NCI-H1092 treated with DMSO at 0.1 percent for 48 hours (cell line): ENCODE measurements at regions not wholly inside any gene's neighbourhood (a gene's known extent, or its start where the extent isn't known, plus 50 kb on each side); places are given as distances from the start of the nearest gene placed in this dataset.

ENCODE experiments used
- DNase-seq: peaks from one replicate; lab custom pipeline; 2025; lab: John Stamatoyannopoulos, UW

DNA sequence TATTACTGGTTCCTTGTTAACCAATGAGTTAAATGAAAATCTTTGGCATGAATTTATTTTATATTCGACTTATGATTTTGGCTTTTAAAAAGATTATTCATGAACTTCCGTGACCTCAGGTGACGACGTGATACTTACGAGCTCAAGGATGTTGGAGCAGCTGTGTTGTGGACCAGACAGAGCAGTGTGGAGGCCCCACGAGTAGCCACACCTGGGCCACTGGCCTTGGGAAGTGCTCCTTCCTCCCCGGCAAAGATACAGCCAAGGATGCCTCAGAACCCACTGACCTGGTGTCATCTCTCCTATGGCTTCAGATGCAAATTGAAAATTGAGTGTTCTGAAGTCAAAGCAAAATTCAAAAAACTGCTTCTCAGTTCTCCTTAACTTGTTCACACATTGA lies 147.5 kb upstream of the PPP2R2D start:
- DNase-seq, result no peak

DNA sequence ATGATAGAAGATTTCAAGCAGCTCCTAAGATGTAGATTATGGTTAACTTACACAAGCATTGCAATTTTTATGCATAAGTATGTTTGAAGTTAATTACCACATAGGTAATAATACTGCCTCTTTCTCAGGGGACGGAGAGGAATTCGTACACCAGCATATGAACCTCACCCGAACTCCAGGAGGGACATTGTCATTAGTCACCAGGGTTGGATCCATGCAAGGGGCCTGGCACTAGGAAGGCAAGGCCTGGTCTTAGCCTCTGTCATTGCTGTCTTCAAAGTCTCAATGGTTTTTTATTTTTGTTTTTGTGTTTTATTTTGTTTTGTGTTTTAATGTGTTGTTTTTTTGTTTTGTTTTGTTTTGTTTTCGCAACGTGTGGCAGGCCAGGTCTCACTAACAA lies 145.6 kb upstream of the PPP2R2D start:
- no peak for DNase-seq

DNA sequence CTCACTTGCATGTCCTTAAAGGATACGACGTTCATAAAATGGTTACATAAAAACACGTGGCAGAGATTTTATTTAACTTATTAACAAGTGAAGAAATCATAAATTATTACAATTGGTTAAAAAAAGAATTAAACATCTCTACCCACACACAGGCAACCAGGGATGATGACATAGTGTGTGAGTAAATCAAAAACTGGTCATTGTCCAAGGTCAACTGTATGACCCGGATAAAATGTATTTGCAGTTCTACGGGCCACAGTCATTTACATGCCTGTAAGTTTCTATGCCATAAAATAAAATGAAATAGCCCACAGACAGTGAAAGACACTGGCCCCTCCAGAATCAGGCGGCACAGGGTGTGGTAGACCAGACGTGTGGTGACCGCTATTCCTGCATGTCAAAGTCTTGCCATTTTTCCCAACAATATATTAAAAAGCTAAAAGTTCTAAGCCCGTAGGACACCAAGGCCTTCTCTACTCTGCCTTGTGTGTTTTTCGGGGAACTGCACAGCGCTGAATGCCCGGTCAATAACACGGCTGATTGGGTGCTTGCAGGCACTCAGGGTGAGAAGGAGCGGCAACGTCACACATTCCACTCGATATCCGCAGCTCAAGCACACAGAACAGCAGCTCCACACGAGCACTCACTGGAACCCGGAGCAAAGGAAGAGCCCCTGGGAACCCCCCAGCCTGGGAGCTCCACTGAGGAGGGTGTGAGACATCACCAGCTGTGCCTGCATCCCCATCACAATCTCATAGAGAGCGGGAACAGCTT lies 143.3 kb upstream of the PPP2R2D start:
- no peak for DNase-seq

DNA sequence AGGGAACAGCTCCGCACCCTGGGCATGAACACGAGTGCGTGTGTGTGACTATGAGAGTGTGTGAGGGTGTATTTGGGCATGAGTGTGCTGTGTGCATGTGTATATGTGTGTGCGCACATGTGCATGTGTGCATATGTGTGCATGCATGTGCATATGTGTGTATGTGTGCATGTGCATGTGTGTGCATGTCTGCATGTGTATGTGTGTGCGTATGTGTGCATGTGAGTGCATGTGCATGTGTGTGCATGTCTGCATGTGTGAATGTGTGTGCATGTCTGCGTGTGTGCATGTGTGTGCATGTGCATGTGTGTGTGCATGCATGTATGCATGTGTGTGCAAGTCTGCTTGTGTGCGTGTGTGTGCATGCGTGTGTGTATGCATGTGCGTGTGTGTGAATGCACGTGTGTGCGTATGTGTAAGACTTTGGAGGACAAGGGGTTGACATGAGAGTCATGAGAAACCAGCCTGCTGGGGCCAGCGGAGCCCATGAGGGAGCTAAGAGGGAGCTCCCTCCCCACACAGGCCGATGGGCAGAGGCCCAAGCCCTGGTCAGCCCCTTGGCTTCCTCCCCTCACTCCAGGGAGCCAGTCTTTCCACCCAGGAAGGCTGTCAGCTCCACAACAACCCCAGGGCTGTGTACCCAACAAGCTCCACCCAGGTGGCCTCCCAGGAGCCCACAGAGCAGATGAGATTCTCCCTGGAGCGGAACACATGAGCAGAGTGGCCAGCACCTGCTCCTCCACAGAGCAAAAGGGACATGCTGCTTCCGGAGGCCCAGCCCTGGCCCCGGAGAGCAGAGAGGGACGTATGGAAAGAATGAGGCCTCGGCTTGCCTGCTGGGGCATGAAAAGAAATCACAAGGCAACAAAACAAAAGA lies 142.5 kb upstream of the PPP2R2D start:
- DNase-seq, result peak; percentile 11

DNA sequence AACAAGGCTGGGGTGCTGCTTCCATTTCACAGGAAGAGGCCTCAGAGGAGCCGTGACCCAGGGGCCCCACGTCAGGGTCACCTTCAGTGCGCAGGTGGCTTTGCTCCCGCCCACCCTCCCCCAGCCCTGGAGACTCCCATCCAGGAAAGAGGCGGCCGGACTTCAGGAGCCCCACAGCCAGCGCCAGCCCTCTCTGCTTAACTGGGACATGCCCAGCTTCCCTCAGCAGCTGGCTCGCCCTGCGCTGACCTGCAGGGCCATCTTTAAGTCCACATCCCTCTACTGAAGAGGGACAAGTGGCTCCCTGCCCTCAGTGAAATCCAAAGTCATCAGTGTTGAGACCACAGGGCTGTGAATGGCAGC lies 141.9 kb upstream of the PPP2R2D start:
- DNase-seq, result no peak

DNA sequence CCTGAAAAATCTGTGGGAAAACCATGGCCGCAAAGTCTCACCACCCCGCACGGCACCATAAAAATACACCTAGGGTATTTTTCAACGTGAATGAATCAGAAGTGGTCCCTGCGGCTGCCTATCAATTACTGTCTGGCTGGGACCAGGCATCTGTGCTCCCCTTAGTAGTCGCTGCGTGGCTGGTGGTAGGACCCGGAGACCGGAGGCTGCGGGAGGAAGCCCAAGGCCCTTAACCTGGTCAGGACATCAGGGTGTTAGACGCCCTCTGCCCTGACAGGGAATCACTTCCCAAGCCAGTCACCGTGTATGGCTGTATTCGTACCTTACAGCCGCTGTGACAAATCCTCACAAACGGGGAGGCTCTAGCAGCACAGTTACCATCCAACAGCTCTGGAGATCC lies 141.5 kb upstream of the PPP2R2D start:
- DNase-seq, result no peak

DNA sequence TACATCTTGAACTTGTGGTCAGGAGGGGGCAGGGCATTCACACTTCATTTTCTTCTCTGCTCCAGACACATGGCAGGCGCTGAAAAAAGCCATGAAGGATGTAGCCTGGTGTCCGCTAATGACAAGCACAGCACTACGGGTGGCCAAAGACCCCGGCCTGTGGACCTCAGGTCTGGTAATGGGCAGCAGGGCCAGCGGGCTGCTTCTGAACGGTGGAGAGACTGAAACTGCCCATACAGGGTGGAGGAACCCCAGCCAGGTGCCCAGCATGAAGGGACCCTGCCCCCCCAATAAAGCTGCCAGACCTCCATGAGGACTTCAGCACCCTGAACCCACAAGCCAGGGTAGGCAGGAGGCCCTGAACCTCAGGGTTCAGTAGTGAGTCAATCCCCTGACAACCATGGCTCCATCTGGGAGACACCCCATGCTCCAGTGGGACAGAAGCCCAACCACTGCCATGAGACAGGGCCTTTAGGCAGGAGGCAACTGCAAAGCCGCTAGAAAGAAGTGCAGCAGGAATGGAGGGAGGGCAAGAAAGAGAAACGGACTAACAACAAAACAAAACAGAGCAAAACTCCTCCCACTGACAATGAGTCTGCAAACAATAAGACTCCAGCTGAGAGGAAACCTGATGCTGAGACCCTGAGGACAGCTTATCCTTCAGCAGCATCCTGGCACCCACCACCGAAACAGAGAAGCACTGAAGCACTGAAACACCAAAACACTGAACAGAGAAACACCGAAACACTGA lies 140.2 kb upstream of the PPP2R2D start:
- no peak for DNase-seq

DNA sequence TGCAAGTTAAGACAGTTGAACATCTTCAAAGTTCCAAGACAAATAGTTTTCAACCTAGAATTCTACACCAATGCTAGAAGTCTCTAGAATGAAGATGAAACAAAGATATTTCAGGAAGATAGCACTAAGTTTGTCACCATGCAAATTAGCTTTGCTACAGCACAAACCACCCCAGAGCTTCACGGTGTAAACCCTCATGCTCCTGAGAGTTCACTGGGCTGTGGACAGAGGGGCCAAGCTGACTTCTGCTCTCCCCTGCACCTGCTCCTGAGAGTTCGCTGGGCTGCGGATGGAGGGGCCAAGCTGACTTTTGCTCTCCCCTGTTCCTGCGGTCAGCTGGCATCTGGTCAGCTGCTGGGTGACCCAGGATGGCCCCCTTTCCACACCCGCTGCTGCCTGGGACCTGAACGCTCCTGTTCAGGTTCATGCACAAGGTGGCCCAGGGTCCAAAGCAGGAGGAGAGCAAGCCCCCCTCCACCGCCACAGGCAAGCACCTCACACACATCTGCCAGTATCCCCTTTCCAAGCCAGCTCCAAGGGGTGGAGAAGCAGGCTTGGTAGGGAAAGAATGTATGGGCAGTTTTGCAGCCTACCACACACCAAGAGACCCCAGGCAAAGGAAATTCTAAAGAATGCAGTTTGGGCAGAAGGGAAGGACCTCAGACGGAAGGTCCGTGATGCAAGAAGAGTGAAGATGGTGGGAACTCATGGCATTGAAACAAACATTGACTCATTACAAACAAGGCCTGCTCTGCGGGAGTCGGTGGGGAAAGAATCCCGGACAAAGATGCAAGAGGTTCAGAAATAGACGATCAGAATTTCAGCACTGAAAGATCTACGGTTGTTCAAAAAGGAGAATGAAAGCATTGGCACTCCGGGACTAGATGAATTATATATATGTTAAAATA lies 137.8 kb upstream of the PPP2R2D start:
- no peak for DNase-seq

DNA sequence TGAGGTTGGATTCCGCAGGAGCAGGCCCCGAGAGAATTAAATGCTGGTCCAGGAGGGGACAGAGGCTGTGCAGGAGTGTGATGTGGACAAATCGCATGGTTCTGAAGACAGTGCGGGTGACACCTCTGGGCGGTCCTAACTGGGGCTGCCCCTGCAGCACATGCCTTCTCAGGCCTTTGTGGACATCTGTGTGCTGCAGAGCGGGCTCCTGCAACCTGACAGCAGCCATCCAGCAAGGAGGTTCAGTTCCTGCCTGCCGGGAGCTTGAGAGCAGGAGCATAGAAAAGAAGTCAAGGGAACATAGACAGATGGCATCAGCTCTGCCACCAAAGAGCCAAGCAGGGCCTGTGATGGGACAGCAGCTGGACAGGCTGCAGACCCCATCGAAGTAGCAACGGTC lies 135.9 kb upstream of the PPP2R2D start:
- DNase-seq, result no peak

DNA sequence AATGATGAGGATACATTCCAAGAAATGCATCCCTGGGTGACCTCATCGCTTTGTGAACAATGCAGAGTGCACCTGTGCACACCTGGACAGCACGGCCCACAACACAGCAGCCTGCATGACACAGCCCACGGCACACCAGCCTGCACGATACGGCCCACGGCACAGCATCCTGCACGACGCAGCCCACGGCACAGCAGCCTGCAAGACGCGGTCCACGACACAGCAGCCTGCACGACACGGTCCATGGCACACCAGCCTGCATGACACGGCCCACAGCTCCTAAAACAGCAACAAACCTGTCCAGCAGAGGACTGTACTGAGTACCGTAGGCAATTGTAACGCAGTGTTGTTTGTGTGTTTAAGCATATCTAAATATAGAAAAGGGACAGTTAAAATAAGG lies 134.7 kb upstream of the PPP2R2D start:
- DNase-seq, result no peak

DNA sequence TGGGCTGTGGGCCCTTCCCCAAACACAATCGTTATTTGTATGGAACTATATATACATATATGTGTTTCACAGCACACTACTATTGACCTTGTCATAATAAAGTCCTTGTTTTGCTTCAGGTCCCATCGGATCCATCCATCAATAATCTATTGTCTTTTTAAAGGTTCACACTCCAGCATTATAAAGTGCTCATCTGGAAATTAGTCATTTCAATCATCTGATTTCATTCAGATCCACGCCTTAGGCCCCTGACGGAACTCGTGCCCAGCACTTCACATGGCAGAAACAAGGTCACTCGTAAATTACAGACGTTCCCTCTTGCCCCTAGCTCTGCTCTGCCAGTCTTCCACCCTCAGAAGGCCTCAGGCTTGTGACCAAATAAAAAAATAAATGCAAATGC lies 133.1 kb upstream of the PPP2R2D start:
- DNase-seq, result no peak

DNA sequence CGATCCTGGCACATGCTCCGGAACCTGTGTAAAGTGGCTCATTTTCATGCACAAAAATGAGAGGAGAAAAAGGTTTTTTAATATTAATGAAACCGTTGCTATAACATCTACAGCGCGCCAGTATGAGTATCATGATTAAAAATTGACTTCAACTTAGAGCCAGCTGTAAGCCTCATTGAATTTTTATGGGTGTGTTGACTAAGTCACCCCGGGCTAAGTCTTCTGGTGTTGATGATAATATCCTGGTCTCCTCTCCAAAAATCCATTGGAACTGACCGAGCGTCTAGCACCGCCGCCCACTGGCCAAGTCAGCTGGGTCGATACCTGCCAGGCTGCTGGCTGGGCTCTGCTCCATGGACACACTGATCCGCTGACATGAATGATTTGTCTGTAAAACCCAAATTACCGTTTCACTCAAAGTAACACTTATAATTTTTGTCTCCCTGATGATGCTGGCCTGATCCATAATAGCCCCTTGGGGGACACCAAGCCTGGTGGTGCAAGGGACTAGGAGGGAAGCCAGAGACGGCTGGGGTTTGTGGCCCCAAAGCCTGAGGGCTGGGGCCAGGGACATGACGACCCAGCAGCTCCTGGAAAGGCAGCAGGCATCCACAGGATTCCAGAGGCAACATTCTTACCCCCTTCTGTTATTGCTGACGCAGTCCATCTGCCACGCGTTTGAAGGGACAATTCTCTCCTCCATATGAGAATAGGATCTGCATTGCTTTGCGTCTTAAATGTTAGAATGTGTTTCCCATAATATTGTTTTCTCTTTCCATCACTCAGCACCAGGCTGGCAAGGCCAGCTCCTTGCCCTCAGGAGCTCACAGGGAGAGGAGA lies 131.0 kb upstream of the PPP2R2D start:
- DNase-seq, result no peak

DNA sequence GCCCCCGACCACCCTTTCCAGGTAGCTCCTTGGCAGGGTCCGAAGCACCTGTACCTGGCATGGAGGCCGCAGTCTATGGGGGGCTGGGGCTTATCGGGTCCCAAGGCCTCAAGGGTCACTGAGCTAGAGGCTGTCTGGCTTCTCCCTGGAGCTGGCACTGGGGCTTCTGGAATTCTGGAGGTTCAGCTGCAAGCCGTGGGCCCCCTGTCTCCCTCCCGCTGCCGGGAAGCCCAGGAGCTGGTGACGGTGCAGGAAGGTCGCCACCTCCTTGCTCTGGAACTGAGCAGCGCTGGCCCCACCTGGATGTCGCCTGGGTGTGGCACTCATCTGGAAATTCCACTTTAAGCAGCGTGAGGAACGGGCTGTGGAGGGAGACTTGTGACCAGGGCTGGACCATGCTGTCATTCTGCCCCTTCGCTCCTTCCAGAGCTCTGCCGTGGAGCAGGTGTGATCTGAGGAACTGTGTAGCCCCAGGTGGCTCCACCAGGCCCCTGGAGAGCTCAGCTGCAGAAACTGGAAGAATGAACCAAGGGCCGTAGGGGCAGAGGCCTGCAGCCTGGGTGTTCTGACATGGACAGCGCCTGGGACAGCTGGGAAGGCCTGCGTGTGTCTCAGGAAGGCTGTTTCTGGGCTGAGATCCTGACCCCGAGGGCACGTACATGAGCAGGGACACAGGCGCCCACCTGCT lies 129.7 kb upstream of the PPP2R2D start:
- no peak for DNase-seq

DNA sequence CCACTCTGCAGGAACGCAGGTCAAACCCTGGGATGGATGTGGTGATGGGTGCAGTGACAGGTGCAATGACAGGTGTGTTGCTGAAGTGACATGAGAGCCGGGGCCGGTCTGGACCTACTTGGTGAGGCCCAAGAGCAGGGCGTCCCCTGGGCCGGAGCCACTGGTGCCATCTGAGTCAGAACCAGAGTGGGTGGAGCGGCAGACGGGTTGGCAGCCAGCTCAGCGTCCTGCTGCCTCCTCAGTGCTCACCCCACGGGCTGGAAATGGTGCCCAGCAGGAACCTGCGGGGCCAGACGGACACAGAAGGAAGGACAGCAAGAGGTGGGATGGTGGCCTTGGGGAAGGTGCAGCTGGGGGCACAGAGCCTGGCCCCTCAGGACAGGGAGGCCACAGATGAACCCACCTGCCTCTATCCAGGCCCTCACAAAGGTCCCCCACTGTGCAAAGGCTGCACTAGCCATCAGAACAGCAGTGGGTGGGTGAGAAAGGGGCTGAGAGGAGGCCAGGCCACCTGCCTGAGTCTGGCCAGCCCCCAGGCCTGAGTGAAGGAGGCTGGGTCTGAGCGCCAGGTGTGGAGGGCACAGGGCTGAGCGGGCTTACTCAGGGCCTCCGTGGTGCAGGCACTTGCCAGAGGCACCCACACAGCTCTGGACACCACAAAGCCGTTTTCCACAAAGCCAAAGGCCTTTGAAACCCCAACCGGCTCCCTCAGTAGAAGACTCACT lies 129.0 kb upstream of the PPP2R2D start:
- no peak for DNase-seq

DNA sequence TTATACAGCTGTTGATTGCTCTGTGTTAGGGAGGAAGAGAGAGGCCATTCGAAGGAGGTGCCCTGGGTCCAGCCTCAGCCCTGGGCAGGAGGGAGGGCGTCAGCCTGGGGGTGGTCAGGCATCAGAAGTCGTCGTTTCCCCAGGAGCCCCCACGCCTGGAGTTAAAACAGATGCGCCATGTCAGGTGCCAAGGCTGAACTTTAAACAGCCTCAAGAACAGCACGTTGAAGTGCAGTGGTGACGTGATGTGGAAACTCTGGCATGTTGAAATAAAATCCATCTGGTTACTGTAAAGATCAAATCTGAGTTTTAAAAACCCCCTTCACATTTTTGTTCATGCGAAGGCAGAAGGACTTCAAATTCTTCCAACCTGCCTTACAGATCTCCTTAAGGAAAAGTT lies 128.4 kb upstream of the PPP2R2D start:
- no peak for DNase-seq

DNA sequence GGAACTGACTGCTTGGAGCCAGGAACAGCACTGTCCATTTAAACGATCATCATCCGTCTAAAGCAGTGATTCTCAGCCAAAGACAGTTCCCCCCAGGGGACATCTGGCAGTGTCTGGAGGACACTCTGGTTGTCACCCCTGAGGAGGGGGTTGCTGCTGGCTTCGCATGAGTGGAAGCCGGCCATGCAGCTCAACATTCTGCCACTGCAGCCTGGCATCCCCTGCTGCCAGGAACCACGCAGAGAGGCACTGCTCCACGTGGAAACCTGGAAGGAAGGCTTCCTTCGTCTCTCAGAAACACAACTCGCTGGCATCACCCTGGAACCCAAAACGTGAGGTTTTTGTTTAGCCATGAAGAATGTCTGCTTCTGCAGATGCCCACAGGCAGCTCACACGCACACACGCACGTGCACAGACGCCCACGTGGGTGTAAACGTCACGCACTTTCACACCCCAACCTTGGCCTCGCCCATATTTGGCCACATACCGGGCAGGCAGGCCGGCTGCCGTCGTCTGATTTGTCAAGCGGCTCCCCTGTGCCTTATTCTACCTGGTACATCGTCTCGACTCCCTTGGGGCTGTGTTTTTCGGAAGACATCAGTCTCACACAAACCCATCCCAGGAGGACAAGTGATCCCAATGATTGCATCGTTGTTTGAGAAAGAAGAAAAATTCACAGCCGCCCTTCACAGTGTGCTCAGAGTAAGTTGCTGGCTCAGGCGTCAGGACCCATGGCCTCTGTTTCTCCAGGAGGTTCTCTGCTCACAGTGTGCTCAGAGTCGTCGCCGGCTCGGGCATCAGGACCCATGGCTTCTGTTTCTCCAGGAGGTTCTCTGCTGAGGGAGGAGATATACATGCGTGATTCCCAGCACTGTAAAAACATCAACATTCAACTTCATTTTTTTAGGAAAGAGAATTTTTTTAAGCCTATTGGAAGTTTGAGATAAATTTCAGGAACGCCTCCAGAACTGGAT lies 127.2 kb upstream of the PPP2R2D start:
- no peak for DNase-seq

DNA sequence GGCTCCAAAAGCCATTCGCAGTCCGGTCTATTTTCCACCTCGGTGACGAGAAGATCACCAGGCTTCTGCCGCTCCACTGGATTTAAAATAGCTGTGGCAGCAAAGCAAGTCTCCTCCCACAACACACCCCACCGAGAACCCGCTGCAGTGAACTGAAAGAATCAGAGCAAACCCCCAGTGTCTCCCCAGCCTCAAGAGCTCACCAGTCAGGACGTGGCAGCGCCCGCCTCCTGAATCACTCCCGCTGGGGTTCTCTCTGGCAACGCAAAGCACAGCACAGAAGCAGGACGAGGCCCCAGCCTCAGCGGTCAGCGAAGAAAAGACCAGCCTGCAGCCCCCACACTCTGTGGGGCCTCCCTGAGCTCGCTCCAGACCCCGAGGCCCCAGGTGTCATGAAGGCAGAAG lies 126.1 kb upstream of the PPP2R2D start:
- no peak for DNase-seq

DNA sequence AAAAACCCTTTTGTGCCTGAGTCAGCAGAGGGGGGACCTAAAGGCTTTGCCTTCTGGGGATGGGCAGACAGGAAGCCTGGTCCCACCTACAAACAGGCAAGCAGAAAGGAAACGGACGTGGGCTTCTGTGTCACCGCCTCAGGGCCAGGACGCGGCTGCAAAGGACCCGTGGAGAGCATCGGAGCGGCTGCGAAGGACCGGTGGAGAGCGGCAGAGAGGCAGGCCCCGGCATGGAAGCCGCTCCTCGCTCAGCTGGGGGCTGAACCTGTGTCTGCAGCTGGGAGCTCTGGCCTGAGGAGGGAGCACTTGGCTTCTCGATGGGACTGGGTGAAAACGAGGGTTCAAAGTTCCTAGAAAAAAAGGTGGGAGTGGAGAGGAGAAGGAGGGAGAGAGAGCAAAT lies 125.4 kb upstream of the PPP2R2D start:
- no peak for DNase-seq
